ENCODE measurements at regions not wholly inside any gene's neighbourhood (a gene's known extent, or its start where the extent isn't known, plus 50 kb on each side); places are given as distances from the start of the nearest gene placed in this dataset.

GRCh38 chr2:144937066-144937465 is 417.1 kb upstream of the ZEB2 start:
- no peak overlapping the region for H2BK12ac ChIP-seq (ENCODE audit: insufficient read length, low read depth, low read length)
- no peak overlapping the region for H3K4ac ChIP-seq (ENCODE audit: low read depth, low read length)
- H2BK120ac ChIP-seq (ENCODE audit: low read depth, low read length, poor library complexity, severe bottlenecking): no peak overlapping the region
- no peak overlapping the region for H2AK5ac ChIP-seq (ENCODE audit: insufficient read length, low read length)
- H2BK15ac ChIP-seq (ENCODE audit: low read depth, low read length): no peak overlapping the region
- H3K79me1 ChIP-seq (ENCODE audit: insufficient read depth, low read depth, low read length, poor library complexity, severe bottlenecking): no peaks in the 10 kb centered on the region
- no peaks in the 10 kb centered on the region; the same call in 1 of the 2 replicates for H3K27me3 ChIP-seq (ENCODE audit: insufficient read depth, low read length)
- no peak overlapping the region for H3K27ac Mint-ChIP-seq
- H3K27ac ChIP-seq (ENCODE audit: insufficient read length, low read depth, low read length): no peak overlapping the region
- no peaks in the 10 kb centered on the region for H3K4me1 ChIP-seq (ENCODE audit: insufficient read depth, low read length)
- no peak overlapping the region for H3K56ac ChIP-seq (ENCODE audit: insufficient read length, low read depth, low read length)
- no peak overlapping the region for H3K23ac ChIP-seq (ENCODE audit: insufficient read length, low read depth, low read length)
- H3K36me3 Mint-ChIP-seq (ENCODE audit: insufficient read depth in 1 of 3, low read depth in 3 of 3): no peaks in the 10 kb centered on the region
- no peak overlapping the region for H3K9ac ChIP-seq (ENCODE audit: extremely low read depth, insufficient read length, low read length)
- no peak overlapping the region for H2AFZ ChIP-seq (ENCODE audit: low read length)
- no peak for TF ChIP-seq CTCF (conservative IDR thresholded peaks at IDR 0.05)
- H4K8ac ChIP-seq (replicated peaks; ENCODE audit: insufficient read length, low read depth, low read length): no peak overlapping the region
- H3T11ph ChIP-seq (ENCODE audit: low read length): no peak overlapping the region
- no peak overlapping the region for H3K4me3 Mint-ChIP-seq
- H3K9me3 Mint-ChIP-seq: no peaks in the 10 kb centered on the region
- no peaks in the 10 kb centered on the region for H4K20me1 ChIP-seq (ENCODE audit: control insufficient read depth, insufficient read depth, insufficient read length)
- no peak overlapping the region for H3K14ac ChIP-seq (ENCODE audit: insufficient read depth, low read length)
- H4K91ac ChIP-seq (ENCODE audit: insufficient read length, low read depth, low read length): no peak overlapping the region
- no peaks in the 10 kb centered on the region for H3K79me2 ChIP-seq (ENCODE audit: insufficient read depth, low read length)
- H3K23me2 ChIP-seq (ENCODE audit: insufficient read length, low read depth, low read length, poor library complexity, severe bottlenecking): no peaks in the 10 kb centered on the region
- no peak overlapping the region for H2BK5ac ChIP-seq (ENCODE audit: insufficient read length, low read length)
- H3K9me3 ChIP-seq (ENCODE audit: control insufficient read depth, low read depth, low read length): no peaks in the 10 kb centered on the region
- no peak overlapping the region for H3K4me2 ChIP-seq (ENCODE audit: insufficient read depth, insufficient read length, low read length)
- no peaks in the 10 kb centered on the region for H3K27me3 Mint-ChIP-seq (ENCODE audit: low read depth)
- H4K5ac ChIP-seq (ENCODE audit: insufficient read length, low read depth, low read length): no peak overlapping the region
- no peak overlapping the region for H2BK20ac ChIP-seq (ENCODE audit: low read depth, low read length, poor library complexity, severe bottlenecking)
- no peak overlapping the region for H3K18ac ChIP-seq (ENCODE audit: insufficient read length, low read depth, low read length)
- no peak for DNase-seq
- H3K4me1 Mint-ChIP-seq: no peaks in the 10 kb centered on the region
